Gastroesophageal sphincter (tissue), 3 donors: ENCODE measurements at regions not wholly inside any gene's neighbourhood (a gene's known extent, or its start where the extent isn't known, plus 50 kb on each side); places are given as distances from the start of the nearest gene placed in this dataset.

ENCODE experiments used
- CTCF ChIP-seq, 4 experiments: fragments of 200-600 bp in 2 of 4; fragments of 450-650 bp in 2 of 4; sonication (generic) in 1 of 4; IDR thresholded peaks; one replicate each; pipeline ENCODE4 v1.5.1; 2017 to 2019; ENCODE audit warnings: antibody characterized with exemption in 4 of 4, mild to moderate bottlenecking in 2 of 4, moderate library complexity in 2 of 4
- POLR2AphosphoS5 ChIP-seq: sonication (generic); formaldehyde crosslinking; IDR thresholded peaks from one replicate; pipeline ENCODE4 v1.6.1; 2017; ENCODE audit warnings: antibody characterized with exemption

GRCh38 chr4:152132776-152133175 lies 372.0 kb upstream of the GATB start:
- TF ChIP-seq CTCF (IDR thresholded peaks at IDR 0.05) (no peak), POLR2AphosphoS5 (no peak)
